ENCODE measurements at regions not wholly inside any gene's neighbourhood (a gene's known extent, or its start where the extent isn't known, plus 50 kb on each side); places are given as distances from the start of the nearest gene placed in this dataset.

DNA sequence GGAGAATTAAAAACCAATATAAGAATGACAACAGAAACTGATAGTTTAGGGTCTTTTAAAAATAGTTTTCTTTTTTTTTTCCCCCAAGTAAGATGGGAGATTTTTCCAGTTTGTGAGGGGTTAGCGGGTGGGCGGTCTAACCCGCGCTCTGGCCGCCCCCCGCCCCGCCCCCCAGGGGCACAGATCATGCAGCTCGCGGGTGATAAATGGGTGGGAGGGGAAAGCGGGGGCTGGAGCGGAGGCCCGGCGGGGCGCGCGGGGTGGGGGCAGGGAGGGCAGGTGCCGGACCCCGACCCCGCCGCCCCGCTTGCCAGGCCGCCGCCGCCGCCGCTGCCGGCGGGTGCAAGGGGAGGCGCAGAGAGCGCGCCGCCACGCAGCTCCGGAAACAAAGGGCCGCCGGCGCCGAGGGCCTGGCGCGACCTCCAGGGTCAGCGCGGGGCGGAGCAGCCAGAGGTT lies 60.1 kb upstream of the GSE1 start:
- no peak for DNase-seq

DNA sequence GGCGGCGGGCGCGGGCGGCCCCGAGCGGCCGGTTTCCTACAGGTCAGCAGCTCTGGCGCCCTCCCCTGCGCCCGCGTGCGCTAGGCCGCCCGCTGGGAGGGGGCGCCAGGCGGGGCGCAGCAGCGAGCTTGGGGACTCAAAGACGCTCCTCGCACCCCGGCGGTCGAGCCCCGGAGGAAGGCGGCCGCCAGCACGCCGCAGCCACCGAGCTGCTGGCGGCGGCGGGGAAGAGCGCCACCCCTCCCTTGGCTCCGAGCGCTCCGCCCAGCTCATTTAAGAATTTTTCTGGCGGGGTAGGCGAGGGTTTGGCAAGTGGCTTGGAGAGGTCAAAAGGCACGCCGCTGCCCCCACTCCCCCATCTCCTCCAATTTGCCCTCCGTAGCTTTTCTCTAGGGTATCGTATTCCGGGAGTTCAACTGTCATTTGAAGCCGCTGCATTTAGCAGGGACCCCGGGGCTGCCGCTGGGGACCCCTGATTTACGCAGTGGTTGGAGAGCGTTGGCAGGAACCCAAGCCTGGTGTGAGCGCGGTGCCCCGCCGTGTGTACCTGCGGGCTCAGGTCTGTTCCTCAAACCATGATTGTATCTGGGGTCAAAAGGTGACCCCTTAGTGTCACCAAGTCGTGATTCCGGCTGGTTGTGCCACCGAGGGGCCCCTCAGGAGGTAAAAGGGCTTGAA lies 59.5 kb upstream of the GSE1 start:
- peak; percentile 16 to 28 for DNase-seq

DNA sequence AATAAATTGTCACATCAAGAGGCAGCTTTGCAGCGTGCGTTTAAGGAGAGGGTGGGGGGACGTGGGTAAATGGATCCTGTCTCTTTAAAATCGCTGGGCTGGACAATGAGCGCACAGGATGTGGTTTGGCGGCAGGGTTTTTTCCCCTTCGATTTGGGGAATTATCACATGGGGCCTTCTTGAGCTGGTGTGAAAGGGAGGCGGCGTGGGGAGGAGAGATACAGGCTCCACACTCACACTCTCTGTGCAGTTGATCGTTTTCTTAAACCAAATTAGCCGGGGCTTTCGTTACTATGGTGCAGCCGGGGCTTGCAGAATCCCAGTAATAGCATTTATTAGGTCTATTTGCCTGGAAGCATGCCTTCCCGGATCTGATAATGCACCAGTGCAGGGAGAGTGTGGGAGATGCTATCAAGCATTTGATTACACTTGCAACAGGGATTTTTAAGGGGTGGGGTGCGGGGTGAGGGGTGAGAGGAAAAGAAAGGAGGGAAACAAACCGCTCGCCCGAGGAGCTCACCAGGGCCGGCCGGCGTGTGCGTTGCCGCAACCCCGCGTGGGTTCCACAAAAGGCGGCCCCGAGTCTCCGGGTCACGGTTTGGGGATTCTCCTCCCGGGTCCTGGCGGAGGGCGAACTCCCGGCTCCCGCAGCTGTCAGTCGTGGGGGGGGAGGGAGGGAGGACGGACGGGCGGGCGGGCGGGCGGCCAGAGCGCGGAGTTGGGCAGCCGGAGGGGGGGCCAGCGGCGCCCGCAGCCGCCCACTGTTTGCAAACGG lies 58.8 kb upstream of the GSE1 start:
- DNase-seq, result peak; percentile 61 to 70

DNA sequence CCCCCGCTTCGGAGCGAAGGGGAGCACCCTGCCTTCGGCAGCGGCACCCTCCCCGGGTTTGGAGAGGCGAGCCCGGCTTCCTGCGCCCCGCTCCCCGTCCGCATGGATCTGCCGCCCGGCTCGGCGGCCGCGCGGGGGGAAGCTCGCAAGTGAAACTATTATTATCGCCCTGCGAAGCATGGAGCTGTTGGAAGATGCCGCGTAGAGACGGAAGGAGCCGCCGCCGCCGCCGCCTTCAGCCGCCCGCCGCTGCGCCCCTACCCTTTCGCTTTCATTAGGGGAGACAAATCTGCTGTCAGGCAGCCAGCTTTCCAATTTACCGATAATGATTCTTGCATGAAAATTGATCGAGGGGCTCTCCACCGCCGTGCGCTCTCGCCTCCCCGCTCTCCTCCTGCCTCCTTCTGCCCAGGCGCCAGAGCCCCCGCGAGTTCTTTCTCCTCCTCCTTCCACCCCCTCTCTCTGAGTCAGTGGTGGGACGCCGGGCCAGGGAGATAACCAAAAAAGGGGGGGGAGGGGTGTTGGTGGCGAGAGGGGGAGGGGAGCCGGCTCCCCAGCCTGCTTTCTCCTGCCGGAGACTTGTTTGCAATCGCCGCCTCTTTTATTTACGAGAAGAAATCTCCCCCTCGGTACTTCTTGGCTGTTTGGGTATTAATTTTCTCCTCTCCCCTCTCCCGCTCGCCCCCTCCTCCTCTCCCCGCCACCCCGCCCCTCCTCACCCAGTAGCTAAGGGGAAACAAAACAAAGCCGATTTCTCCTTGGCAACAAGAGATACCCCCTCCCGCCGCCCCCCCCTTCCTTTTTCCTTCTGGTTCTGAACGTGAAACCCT lies 58.0 kb upstream of the GSE1 start:
- DNase-seq, result peak; percentile 62 to 73

DNA sequence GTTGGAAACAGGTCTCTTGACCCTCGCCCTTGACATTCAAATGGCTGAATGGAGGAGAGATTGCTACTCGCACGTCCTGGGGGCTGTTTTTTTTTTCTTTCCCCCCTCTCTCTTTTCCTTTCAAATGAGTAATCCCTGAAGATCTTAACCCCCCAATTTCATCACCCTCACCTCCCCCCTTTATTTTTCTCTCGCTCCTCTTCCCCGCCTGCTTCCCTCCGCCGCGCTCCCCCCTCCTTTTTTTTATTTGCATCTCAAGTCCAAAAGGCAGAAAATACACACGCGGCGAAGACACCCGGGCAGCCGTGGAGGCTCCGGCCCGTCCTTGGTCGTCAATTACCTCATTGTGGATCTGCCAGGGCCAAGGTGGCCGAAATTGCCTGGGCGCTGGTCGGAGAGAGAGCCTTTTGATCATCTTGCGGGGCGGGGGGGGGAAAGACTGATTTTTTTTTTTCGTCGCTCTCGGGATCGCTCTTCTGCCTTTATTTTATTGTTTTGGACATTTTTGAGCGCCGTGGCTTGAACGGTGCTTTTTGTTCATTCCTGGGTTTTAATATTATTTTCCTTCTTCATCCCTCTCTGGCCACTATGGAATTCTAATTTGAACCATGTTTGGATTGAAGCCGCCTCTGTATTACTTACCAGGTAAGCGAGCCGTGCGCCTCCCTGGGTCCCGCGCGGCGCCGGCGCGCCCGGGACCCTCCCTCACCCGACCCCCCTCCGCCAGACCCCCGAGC lies 57.2 kb upstream of the GSE1 start:
- peak in 1 of 2 donors; percentile 23 for DNase-seq

DNA sequence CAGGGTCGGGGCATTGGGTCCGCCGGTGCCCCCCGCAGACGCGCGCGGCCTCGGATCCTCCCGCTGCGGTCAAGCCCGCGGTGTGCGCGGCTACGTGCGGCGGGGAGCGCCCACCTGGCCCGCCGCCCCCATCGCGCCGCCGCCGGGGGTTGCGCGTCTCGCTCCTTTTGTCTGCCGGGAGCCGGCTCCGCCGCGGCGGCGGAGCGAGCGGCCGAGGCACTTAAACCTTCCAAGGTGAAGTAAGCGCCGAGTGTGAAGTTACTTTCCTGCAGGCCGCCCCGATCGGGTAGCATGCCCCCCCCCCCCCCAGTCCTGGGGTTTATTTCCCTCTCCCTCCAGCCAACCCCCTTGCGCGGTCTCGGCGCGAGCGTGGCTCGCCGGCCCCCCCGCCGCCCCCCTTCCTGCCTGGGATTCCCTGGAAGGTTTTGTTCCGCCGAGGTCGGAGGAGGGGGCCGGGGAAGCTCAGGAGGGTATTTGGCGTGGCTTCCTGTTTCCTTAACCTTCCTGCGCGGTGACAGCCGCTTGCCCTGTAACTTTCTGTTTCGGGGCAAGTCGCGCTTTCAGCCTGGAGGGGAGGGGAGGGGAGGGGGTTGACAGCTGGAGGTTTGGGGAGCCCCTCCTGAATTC lies 56.6 kb upstream of the GSE1 start:
- peak; percentile 63 for DNase-seq

DNA sequence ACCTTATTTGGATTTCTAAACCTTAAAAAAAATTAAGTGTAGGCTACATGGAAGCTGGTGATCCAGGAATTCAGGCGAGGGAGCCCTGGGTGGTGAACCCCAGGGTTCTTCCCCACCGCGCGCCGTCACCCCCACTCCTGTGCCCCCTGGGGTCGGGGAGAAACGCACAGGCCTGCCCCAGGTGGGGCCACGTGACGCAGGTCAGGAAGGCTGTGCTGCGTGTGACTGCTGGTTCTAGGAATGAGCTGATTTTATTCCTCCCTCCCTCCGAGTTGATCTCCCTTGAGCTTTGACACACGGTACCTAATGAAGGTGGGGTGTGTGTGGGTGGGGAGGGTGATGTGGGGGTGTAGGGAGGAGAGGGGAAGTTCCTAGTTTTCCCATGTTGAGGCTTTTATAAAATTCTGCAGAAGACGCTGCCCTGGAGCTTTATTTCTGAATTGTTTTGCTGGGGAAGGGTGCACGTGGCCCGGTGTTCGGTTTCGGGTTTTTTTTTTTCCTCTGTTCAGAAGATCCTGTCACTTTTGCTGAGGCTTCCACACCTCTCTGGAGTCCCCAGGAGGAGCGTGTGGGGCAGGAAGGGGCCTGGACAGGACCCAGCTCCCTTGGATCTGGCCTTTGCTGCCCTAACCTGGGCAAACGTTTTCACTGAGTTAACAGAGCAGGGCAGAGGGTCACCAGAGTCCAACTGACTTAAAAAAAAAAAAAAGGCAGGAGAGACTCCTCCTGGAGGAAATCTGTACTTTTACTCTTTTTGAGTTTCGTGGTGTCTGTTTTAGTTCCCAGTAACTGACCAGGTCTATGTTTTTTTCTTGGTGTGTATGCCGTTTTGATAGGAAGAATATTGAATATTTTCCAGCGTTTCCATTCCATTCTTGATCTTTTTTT lies 55.8 kb upstream of the GSE1 start:
- DNase-seq, result peak; percentile 44 to 52

DNA sequence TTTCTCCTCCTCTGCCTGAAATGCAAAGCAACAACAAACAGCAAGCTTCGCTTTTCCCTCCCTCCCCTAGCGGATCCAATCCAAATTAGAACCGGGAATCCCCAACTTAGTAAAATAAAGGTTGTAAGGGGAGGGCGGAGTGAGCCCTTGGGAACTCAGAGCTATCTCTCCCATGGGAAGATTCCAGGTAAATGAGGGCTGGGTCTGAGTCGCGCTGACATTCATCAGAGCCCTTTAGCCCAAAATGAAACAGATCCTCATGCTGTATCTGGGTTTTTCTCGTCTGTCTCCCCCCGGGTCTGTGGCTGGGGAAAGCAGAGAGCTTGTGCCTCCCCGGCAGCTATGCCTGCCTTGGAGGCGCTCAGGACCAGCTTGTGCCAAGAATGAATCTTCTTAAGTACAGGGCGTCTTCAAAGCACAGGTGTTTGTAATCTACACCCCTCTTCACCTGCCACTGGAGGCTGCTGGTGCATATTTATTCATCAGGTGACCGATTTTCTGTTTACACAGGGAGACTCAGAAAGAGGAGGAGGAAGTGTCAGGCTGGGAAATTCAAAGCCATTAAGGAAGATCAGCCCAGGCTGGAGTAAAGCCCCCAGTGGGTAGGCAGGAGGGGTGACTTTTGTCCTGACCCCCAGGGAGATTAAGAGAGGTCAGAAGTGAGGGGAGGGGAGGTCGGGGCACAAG lies 55.0 kb upstream of the GSE1 start:
- no peak for DNase-seq

DNA sequence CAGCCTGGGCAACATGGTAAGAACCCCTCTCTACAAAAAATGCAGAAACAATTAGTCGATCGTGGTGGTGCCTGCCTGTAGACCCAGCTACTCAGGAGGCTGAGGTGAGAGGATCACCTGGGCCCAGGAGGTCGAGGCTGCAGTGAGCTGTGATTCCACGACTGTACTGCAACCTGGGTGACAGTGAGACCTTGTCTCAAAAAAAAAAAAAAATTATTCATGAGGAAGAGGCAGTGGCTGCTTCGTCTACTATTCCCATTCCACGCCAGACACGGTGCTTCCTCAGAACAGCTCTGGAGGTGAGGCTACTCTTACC lies 52.2 kb upstream of the GSE1 start:
- no peak for DNase-seq

DNA sequence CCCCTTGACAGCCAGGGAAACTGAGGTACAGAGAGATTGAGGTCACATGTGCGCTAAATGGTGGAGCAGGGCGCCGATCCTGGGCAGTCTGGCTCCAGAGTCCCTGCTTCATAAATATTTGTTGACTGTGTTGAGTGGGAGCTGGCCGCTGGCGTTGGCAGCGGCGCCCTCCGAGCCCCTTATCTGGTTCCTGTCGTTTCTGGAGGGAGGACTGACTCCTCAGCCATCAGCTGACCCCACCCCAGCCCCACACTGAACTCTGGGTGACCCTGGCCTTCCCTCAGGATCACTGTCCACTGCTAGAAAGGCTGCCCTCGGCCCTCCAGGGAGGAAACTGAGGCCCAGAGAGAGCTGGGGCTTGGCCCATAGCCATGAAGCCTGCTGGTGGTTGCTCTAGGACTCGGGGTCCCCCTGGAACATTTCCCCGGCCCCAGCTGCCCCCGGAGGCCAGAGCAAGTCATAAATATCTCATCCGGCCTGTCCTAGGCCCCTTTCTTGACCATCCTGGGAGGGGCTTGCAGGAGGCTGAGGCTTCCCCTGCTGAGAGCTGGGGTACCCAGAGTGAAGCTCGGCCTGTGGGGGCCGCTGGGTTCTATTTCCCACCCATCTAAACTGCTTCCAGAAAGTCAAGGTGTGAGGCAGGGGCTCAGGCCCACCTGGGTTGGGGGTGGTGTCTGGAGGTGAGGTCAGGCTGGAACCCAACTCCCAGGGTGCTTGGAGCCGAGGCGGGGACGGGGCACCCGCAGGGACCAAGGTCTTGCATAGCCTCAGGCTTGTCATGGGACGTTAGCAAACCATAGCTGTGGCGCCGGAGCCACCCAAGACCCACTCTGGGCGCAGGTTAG lies 51.7 kb upstream of the GSE1 start:
- no peak for DNase-seq

DNA sequence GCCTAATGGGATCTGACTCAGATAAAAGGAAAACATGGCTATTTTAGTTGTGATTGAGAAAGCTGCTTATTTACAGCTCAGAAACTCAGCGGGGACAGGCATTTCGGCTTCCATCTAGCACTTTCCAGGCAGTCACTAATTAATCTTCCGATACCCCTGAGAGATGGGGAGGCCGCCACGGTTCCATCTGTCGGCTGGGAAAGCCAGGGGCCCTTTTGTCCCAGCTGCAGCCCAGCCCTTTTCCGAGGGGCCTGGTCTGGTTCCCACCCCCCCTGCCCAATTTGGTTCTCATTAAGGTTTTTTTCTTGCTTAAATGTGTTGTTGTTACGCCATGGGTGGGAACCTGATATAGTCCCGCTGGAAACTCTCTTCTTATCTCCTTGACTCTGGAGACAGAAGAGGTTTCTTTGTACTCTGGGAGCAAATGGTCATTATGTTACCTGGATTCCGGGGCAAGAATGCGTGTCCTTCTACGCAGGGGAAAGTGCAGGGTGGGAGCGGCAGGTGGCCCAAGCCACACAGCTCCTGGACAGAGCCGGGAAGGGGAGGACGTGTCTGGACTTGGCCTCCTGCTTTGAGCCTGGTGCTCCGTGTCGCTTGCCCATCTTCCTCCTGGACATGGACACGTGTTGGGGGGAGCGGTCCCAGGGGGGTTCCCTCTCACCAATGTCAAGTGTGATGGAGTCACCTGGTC lies 50.9 kb upstream of the GSE1 start:
- no peak for DNase-seq

DNA sequence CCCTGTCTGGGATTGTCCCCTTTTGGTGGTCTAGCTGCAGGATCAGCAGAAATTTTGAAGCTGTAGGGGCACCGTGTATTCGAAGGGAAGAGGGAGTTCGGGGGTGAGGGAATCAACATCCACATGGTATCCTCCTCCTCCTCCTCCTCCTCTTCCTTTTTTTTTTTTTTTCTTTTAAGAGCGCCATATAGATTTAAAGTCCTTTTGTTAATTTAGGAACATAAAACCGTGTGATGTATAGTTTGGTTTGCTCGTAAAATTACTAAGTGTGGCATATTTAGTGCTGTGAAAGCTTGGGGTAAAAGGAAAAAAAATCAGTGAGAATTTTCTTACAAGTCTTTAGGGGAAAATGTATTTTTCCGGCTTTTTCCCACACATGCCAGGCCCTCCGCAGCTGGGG lies 50.1 kb upstream of the GSE1 start:
- no peak for DNase-seq

Data from activated CD4-positive, alpha-beta T cell treated with anti-CD3 and anti-CD28 coated beads for 4 hours (primary cell).